Skin epidermis (tissue), 12 donors: ENCODE measurements at regions not wholly inside any gene's neighbourhood (a gene's known extent, or its start where the extent isn't known, plus 50 kb on each side); places are given as distances from the start of the nearest gene placed in this dataset.

ENCODE experiments used
- H3K27ac ChIP-seq, 21 experiments: fragments of 200-600 bp; sonication (generic) in 11 of 21; one replicate each; pipeline ENCODE4 v1.5.0; 2020; ENCODE audit warnings: mild to moderate bottlenecking in 3 of 21, inconsistent platforms in 2 of 21, moderate library complexity in 2 of 21
- H3K4me3 ChIP-seq, 7 experiments: fragments of 200-600 bp; sonication (generic) in 2 of 7; one replicate each; pipeline ENCODE4 v1.5.0; 2020; ENCODE audit warnings: inconsistent platforms in 2 of 7, mild to moderate bottlenecking in 2 of 7, moderate library complexity in 1 of 7

DNA sequence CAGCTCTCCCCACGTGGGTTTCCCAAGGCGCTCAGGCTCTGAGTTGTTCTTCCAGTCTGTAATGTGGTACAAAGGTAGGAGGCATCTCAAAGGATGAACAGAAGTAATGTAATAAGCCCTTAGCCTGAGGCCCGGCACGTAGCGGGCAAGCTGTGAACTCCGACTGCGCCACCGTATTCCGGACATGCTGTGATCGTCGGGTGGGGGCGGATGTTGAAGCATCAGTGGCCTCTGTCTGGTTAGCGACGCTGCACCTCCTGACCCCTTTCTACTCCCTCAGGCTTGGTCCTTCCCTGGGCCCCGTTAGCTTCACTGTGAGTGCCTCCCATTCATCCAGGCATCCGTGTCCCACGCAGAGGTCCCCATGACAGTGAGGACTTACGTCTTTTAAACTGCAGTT lies 151.7 kb downstream of the ERMARD start:
- H3K4me3 ChIP-seq, result no peak overlapping the region
- H3K27ac ChIP-seq, result no peak overlapping the region

DNA sequence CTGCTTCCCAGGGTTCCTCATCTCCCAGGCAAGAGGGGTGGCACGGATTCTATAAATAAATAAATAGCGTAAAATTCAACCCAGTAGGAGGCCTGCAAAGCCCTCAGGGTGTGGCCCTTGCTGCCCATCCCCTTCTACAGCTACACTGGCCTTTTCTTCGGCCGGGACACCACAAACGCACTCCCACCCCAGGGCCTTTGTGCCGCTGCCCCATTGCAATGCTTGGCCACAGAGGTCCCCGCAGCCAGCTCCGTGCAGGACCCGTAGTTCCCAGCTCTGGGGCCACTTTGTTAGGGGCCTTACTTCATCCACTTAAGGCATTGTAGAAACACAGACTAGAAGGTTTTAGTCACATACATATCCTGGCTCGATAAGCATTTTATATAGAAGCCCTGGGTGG lies 151.2 kb downstream of the ERMARD start:
- Histone ChIP-seq H3K4me3 (no peak overlapping the region), H3K27ac (no peak overlapping the region)

DNA sequence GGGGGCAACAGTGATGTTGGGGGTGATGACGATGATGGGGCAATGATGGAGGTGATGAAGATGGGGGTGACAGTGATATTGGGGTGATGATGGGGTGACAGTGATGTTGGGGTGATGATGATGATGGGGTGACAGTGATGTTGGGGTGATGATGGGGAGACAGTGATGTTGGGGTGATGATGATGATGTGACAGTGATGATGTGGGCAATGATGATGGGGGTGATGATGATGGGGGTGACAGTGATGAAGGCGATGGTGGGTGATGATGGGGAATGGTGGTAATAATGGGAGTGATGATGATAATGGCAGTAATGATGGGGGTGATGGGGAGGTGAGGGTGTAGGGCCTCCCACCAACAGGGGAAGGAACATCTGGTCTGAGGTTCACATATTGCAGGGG lies 150.6 kb downstream of the ERMARD start:
- no peak overlapping the region for H3K27ac ChIP-seq
- H3K4me3 ChIP-seq, result no peak overlapping the region

DNA sequence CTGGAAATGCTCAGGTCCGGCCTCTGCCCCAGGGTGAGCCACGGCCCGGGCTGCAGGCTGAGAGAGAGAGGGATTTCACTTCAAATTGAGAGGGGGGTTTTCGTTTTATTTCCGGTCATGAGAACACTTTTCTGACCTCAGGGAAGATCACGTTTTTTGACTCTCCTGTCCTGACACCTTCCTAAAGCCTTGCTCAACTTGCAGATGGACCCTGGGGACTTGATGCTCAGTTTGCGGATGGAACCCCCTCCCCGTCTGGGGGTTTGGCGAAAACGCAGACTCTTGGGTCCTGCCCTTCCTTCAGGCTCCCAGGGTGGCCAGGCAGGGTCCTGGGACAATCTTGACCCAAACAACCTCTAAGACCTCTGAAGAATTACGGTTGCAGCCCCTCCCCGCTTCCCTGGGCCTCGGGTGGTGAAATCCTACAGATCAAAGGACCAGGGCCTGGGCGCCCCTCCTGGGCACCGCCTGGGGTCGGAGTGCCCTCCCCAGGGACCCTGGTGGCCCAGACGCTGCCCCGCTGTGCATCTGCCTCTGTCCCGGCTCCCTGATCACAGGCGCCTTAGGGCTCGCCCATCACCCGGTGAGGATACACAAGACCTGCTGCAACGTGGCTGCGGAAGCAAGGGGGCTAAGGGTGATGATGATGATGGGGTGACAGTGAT lies 148.2 kb downstream of the ERMARD start:
- Histone ChIP-seq H3K4me3 (no peak overlapping the region), H3K27ac (no peak overlapping the region)

DNA sequence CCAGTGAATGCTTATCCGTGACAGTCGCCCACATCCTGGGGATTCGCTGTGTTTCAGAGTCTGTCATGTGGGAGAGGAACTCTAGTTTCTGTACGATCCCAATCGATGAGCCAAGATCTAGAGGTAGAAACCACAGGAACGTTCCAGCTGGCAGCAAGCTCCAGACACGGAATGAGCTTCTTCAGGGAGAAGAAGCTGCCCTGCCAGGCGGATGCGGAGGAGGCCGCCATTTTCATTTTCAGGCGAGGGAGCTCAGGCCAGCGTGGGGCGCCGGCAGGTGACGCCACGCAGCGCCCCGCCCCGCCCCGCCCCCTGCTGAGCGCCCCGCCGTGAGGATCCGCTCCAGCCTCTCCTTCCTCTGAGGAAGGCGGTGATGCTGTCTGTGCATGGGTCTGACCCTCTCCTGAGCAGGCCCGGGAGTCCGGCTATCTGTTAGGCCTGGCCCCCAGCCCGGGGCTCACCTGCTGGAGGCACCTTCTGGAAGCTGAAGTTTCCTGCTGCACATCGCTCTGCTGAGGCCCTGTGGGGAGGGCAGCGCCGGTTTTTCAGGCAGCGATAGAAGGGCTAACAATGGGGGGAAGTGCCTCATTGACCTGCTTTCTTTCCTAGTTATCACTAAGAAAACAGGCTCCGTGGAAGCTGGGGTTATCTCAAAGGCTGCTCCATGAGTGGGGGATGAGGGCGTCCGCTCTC lies 147.5 kb downstream of the ERMARD start:
- no peak overlapping the region for H3K27ac ChIP-seq
- H3K4me3 ChIP-seq, result no peak overlapping the region

DNA sequence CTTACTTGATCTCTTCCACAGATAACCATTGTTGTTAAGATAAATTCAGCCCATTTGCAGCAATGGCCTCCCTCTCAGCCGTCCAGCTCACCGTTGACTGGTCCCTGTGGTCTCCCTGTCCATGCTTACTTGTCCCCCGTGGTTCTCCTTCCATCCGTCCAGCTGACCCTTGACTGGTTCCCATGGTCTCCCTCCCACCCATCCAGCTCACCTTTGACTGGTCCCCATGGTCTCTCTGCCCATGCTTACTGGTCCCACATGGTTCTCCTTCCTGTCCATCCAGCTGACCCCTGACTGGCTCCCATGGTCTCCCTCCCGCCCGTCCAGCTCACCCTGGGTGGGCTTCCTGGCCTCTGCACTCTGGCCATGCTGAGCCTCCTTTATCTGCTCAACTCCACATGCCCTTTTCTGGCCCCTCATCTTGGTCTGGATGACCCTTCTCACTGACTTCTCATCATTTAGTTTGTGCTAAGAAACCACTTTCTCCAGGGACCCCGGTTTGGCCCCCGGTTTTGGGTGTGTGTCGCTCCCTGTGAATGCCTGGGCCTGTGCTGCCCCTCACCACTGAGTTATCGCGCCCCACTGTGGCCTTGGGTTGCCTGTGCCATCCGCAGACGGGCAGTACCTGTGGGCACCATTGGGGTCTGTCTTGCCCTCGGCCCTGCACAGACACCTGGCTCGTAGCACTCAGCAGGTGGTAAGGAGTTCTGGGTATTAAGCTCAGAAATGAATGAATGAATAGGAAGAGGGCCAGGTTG lies 146.4 kb downstream of the ERMARD start:
- Histone ChIP-seq H3K27ac (no peak overlapping the region), H3K4me3 (no peak overlapping the region)

DNA sequence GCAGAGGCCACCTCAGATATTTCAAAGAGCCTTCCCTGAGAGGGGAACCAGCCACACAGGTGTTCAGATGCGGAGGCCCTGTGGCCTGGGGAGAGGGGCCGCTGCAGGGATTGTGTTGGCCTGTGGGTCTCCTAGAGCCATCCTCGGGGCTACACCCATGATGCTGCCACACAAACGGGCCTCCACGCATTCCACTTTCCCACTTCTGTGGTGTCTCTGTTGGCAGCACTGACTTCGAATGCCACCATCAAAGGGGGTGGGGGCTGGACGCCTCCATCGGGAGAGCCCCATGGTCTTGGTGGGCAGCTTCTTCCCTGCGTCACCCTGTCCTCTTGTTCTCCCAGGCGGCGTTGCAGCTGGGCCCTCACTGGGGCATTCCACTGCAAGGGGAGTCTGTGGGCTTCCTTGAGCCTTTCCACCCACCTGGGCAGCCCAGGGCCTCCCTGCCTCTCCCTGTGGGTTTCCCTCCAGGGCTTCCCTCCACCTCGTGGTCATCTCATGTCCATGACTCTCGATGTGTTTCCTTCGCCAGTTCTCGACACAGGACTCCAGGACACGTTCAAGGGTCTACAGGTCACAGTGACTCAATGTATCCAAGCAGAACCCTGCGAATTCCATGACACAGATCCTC lies 145.5 kb downstream of the ERMARD start:
- no peak overlapping the region for H3K4me3 ChIP-seq
- no peak overlapping the region for H3K27ac ChIP-seq

DNA sequence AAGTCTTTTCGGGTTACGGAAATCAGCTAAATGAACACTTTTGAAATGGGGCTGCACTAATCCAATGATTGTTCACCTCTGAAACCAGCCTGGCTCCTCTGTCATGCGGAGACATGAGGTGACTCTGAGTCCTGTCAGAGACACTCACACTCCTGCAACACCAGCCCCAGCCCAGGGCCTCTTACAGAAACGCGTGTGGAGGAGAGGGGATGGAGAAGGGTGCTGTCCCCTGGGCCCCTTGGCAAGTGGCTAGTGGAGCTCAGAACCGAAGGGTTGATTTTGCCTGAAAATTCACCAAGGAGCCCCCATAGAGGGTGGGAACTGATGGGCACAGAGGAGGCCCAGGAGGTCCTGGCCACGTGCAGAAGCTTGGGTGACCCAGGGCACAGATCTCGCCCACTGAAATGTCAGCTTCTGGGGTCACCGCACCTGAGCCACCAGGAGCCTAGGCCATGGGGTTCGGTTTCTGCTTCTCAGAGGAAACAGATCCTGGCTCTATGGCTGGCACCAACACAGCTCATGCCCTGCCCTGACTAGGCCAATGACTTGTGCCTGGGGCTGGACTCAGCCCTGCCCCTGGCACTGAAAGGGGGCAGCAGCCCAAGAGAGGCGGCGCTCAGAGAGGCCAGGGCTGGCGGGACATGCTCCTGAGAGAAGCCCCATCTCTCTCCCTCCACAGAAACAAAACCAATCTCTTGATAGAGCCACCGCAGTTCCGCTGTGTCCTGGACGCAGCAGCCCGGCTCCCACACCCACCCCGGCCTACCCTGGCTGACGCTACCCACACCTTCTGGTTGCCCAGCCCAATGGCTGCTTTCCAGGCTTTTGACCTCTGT lies 144.7 kb downstream of the ERMARD start:
- Histone ChIP-seq H3K27ac (no peak overlapping the region), H3K4me3 (no peak overlapping the region)

DNA sequence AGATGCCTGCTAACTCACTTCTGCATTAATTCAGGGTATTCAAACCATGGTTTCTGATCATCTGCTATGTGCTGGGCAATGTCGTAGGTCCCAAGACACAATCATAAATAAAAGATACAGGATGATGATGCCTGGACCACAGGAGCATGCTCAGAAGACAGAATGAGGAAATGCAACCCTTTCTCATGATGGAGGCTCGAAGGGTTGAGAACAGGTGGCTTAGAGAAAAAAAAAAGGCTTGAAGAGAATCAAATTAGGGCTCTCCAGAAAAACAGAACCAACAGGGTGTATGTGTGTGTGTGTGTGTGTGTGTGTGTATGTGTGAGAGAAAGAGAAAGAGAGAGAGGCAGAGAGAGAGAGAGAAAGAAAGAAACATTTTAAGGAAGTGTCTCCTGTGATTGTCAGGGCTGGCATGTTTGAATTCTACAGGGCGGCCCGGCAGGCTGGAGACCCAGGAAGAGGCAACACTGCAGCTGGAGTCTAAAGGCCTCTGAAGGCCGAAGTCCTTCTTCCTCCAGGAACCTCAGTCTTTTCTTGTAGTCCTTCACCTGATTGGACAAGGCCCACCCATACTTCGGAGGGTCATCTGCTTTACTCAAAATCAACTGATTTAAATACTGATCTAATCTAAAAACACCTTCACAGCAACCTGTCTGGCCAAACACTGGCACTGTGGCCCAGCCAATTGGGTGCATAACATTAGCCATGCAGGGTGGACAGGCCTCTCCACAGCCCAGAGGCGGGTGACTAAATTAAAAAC lies 143.8 kb downstream of the ERMARD start:
- no peak overlapping the region for H3K27ac ChIP-seq
- no peak overlapping the region for H3K4me3 ChIP-seq

DNA sequence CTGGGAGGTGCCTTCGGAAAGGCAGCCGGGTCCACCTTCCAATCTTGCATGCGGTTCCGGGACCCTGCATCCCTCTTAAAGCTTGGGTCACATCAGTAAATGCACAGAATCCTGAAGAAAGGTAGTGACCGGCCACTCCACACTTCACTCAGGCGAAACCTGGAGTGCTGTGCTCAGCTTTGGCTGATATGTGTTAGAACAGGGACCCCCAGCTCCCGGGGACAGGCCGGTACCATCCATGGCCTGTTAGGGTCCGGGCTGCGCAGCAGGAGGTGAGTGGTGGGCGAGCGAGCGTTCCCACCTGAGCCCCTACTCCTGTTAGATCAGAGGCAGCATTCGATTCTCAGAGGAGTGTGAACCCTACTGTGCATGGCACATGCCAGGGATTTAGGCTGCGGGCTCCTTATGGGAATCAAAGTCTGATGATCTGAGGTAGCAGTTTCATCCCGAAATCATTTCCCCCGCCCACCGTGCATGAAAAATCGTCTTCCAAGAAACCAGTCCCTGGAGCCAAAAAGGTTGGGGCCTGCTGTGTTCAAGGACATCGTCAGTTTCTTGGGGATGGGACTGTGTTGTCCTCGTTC lies 143.0 kb downstream of the ERMARD start:
- Histone ChIP-seq H3K4me3 (no peak overlapping the region), H3K27ac (no peak overlapping the region)

DNA sequence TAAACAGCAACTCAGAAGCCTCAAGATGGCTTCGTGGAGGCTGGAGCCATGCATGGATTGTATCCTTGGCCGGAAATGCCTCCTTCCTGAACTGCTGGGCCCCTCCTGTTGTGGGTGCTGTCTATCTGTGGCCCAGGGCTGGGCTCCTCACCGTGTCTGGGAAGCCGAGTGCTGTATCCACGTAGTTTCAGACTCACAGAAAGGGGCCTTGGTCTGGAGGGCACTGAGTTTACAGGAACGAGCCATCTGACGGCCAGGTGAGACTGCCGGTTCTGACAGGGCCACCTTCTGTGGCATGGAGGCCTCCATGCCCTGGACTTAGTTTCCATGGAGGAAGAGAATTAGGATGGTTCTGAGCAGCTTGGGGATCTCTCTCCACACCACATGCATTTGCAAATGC lies 142.2 kb downstream of the ERMARD start:
- Histone ChIP-seq H3K27ac (no peak overlapping the region), H3K4me3 (no peak overlapping the region)

DNA sequence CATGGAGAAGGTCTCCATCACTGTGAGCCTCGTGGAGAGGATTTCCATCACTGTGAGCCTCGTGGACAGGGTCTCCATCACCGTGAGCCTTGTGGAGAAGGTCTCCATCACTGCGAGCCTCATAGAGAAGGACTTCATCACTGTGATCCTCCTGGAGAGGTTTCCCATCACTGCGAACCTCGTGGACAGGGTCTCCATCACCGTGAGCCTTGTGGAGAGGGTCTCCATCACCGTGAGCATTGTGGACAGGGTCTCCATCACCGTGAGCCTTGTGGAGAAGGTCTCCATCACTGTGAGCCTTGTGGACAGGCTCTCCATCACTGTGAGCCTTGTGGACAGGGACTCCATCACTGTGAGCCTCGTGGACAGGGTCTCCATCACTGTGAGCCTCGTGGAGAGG lies 140.4 kb downstream of the ERMARD start:
- Histone ChIP-seq H3K27ac (no peak overlapping the region), H3K4me3 (no peak overlapping the region)

DNA sequence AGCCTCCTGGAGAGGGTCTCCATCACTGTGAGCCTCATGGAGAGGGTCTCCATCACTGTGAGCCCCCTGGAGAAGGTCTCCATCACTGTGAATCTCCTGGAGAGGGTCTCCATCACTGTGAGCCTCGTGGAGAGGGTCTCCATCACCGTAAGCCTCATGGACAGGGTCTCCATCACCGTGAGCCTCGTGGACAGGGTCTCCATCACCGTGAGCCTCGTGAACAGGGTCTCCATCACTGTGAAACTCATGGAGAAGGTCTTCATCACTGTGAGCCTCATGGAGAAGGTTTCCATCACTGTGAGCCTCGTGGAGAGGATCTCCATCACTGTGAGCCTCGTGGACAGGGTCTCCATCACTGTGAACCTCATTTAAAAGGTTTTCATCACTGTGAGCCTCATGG lies 140.0 kb downstream of the ERMARD start:
- H3K27ac ChIP-seq, result no peak overlapping the region
- no peak overlapping the region for H3K4me3 ChIP-seq

DNA sequence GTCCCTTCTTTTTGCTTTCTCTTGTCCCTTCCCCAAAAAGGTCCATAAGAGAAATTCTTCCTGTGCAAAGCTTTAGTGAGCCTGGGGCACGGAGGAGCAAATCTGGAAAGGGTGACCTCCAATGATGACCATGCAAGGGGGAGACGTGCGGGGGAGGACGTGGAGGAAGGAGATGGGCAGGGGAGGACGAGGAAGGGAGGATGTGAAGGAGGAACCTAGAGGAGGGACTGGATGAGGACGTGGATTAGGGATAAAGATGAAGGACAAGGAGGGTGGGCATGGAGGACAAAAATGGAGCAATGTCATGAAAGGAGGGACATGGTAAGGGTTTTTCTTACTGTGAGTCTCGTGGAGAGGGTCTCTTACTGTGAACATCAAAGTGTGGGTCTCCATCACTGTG lies 139.5 kb downstream of the ERMARD start:
- Histone ChIP-seq H3K27ac (no peak overlapping the region), H3K4me3 (no peak overlapping the region)

DNA sequence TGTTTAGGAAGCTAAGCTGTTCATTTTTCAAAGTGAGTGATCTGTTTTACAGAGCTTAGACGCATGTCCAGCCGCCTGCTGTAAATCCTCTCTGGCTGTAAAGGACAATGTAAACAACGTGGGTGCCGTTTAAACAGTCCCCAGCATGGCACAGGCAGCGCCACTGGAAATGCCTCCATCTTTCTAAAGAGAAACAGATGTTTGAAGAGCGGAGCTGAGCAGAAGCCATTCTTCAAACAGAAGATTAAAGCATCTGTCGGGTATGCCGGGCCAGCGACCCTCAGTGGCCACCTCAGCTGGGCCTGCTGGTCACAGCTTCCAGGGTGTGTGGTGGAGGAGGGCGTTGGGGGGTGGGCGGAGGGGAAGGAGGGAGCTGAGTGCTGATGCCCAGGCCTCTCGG lies 138.6 kb downstream of the ERMARD start:
- Histone ChIP-seq H3K4me3 (no peak overlapping the region), H3K27ac (no peak overlapping the region)

DNA sequence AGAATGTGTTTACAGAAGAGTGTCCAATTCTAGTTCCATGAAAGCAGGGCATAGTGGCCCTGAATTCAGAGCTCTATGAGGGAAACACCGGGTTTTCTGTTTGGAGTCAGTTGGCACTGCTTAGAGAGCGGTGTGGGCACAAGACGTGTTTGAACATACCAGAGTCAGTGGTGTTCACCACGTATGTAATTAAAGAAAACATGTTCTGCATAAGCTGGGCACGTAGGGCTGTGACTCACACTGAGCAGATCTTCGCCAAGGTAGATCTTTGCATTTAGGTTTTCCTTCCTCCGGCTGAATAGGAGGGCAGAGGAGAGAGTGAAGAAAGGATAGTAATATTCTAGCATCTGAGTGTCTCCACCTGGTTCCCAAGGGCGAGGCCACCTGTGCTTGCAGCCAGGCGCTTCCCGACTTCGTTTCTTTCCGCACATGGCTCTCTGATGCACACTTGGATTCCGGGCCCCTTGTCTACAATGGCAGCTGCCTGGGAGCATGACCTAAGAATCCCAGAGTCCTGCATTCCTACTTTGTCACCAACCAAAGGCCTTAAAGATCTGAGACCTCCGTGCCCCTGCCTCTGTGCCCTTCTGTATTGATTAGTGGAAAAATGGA lies 136.2 kb downstream of the ERMARD start:
- Histone ChIP-seq H3K4me3 (no peak overlapping the region), H3K27ac (peak overlapping the region in 2 of 21 experiments; percentile 49 to 65)

DNA sequence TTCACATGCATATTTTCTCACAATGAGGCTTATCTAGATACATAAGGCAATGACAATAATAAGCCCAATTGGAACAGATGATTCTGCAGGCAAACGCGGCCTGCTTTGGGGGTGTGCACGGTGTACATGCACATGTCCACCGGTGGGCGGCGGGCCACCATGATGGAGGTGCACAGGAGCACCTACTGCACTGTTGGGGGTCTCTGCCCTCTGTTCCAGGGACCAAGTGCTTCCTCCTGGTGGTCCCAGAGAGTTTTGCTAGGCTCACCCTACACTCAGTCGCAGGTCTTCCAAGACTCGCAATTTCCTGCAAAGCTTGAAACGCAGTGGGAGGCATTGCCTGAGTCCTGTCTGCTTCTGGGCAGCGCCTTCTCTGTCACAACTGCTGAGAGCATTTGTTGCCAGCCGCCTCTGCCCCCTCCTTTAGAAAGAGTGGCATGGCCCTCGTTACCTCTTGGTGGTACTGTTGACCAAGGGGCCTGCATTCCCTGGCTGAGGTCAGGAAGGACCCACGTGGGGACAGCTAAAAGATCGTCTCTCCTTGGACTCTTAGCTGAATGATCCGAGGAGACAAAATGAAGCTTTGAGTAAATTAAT lies 135.3 kb downstream of the ERMARD start:
- Histone ChIP-seq H3K4me3 (no peak overlapping the region), H3K27ac (peak overlapping the region in 2 of 21 experiments; percentile 49 to 65)

DNA sequence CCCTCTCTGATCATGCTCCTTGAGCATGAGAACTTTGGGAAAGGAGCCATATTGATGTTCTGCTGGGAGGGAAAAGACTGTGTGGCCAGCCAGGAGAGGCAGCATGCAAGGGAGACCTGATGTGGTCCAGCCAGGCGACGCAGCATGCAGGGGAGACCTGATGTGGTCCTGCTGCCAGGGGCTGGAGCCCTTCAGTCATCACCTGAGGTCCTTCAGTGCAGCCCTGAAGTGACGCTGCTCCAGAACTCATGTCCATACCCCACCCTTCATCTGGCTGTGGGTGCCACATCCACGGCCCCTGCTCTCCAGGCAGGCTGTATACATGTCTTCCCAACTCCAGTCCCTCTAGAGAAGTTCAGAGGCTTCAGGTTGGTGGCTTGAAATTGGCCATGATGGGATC lies 134.4 kb downstream of the ERMARD start:
- Histone ChIP-seq H3K27ac (no peak overlapping the region), H3K4me3 (no peak overlapping the region)
